ENCODE measurements at regions not wholly inside any gene's neighbourhood (a gene's known extent, or its start where the extent isn't known, plus 50 kb on each side); places are given as distances from the start of the nearest gene placed in this dataset.

- ChIA-PET CTCF (interaction anchor here (0.7 to 2.6 kb wide), 31 partner anchors 9 to 1007 kb away, joined by 3 to 23 read pairs (median 4); no protein-coding TSS in a partner anchor), POLR2A (no interaction called here)
- TF ChIP-seq CTCF (IDR thresholded peaks at IDR 0.05; ENCODE audit: control extremely low read depth, extremely low read depth, low read depth, missing control alignments), result peak; percentile 82
- peak; percentile 67 for DNase-seq (ENCODE audit: extremely low spot score)
These were observed 66.4 kb upstream of the FER start for GRCh38 chr5:108681079-108681921.

- POLR2A ChIA-PET, result no interaction called here
- no peak for DNase-seq (ENCODE audit: extremely low spot score)
- CTCF ChIA-PET, result interaction anchor here (1.3 to 2.3 kb wide), 3 partner anchors 15 to 36 kb away, joined by 3 to 7 read pairs (median 4); no protein-coding TSS in a partner anchor
- no peak for TF ChIP-seq CTCF (IDR thresholded peaks at IDR 0.05; ENCODE audit: control extremely low read depth, extremely low read depth, low read depth, missing control alignments)
These were observed 69.6 kb upstream of the FER start for GRCh38 chr5:108678091-108678490.

GRCh38 chr5:108675736-108676135 lies 72.0 kb upstream of the FER start:
- no peak for DNase-seq (ENCODE audit: extremely low spot score)
- CTCF ChIA-PET, result interaction anchor here (1.0 kb wide), 1 partner anchor 26 kb away, joined by 3 read pairs; no protein-coding TSS in a partner anchor
- POLR2A ChIA-PET, result no interaction called here
- no peak for TF ChIP-seq CTCF (IDR thresholded peaks at IDR 0.05; ENCODE audit: control extremely low read depth, extremely low read depth, low read depth, missing control alignments)

GRCh38 chr5:108672639-108673038 lies 75.1 kb upstream of the FER start:
- TF ChIP-seq CTCF (IDR thresholded peaks at IDR 0.05; ENCODE audit: control extremely low read depth, extremely low read depth, low read depth, missing control alignments), result no peak
- POLR2A ChIA-PET, result no interaction called here
- DNase-seq (ENCODE audit: extremely low spot score), result no peak
- CTCF ChIA-PET, result interaction anchor here (1.4 to 3.7 kb wide), 4 partner anchors 8 to 32 kb away, joined by 4 to 23 read pairs (median 10); no protein-coding TSS in a partner anchor

- no peak for DNase-seq (ENCODE audit: extremely low spot score)
- no peak for TF ChIP-seq CTCF (IDR thresholded peaks at IDR 0.05; ENCODE audit: control extremely low read depth, extremely low read depth, low read depth, missing control alignments)
- ChIA-PET POLR2A (no interaction called here), CTCF (interaction anchor here (1.6 to 3.7 kb wide), 3 partner anchors 8 to 14 kb away, joined by 5 to 23 read pairs (median 16); no protein-coding TSS in a partner anchor)
These were observed 77.0 kb upstream of the FER start for GRCh38 chr5:108670591-108671289.

GRCh38 chr5:108669462-108669861 lies 78.2 kb upstream of the FER start:
- no peak for DNase-seq (ENCODE audit: extremely low spot score)
- ChIA-PET POLR2A (no interaction called here), CTCF (interaction anchor here (0.8 to 1.6 kb wide), 3 partner anchors 12 to 770 kb away, joined by 3 to 5 read pairs (median 3); no protein-coding TSS in a partner anchor)
- no peak for TF ChIP-seq CTCF (IDR thresholded peaks at IDR 0.05; ENCODE audit: control extremely low read depth, extremely low read depth, low read depth, missing control alignments)

Data from GM10248 (cell line).